Activated T-helper 9 cell treated with anti-CD3 and anti-CD28 coated beads, Interleukin-2, amount 50 U/mL, for 16 hours (primary cell): ENCODE measurements at regions not wholly inside any gene's neighbourhood (a gene's known extent, or its start where the extent isn't known, plus 50 kb on each side); places are given as distances from the start of the nearest gene placed in this dataset.

ENCODE experiments used
- DNase-seq: peaks from one replicate; pipeline ENCODE4 v3.0.0-alpha.2; 2020; ENCODE audit warnings: low read depth

- DNase-seq, result no peak
Observed at GRCh38 chr10:3310016-3310784, 137.6 kb upstream of the PITRM1 start.

GRCh38 chr10:3306050-3306449 is 133.5 kb upstream of the PITRM1 start:
- DNase-seq, result no peak

- DNase-seq, result no peak
Observed at GRCh38 chr10:3295582-3296151, 123.1 kb upstream of the PITRM1 start.

GRCh38 chr10:3294919-3295581 is 122.5 kb upstream of the PITRM1 start:
- no peak for DNase-seq

- DNase-seq, result no peak
Observed at GRCh38 chr10:3293581-3294431, 121.2 kb upstream of the PITRM1 start.

- DNase-seq, result no peak
Observed at GRCh38 chr10:3292636-3293035, 120.1 kb upstream of the PITRM1 start.

- DNase-seq, result no peak
Observed at GRCh38 chr10:3290550-3290949, 118.0 kb upstream of the PITRM1 start.

GRCh38 chr10:3287572-3288445 is 115.2 kb upstream of the PITRM1 start:
- no peak for DNase-seq

- no peak for DNase-seq
Observed at GRCh38 chr10:3282674-3283017, 110.1 kb upstream of the PITRM1 start.

- no peak for DNase-seq
Observed at GRCh38 chr10:3281941-3282673, 109.5 kb upstream of the PITRM1 start.

- no peak for DNase-seq
Observed at GRCh38 chr10:3278771-3279170, 106.2 kb upstream of the PITRM1 start.

GRCh38 chr10:3277566-3277965 is 105.0 kb upstream of the PITRM1 start:
- DNase-seq, result no peak

GRCh38 chr10:3274414-3274813 is 101.8 kb upstream of the PITRM1 start:
- DNase-seq, result no peak

- DNase-seq, result no peak
Observed at GRCh38 chr10:3273966-3274365, 101.4 kb upstream of the PITRM1 start.

GRCh38 chr10:3272300-3272699 is 99.7 kb upstream of the PITRM1 start:
- no peak for DNase-seq

- DNase-seq, result no peak
Observed at GRCh38 chr10:3271354-3272115, 99.0 kb upstream of the PITRM1 start.

GRCh38 chr10:3270577-3271316 is 98.2 kb upstream of the PITRM1 start:
- no peak for DNase-seq

- DNase-seq, result no peak
Observed at GRCh38 chr10:3268025-3268424, 95.4 kb upstream of the PITRM1 start.

GRCh38 chr10:3265088-3265487 is 92.5 kb upstream of the PITRM1 start:
- DNase-seq, result no peak
